DMS 273 (cell line): ENCODE measurements at regions not wholly inside any gene's neighbourhood (a gene's known extent, or its start where the extent isn't known, plus 50 kb on each side); places are given as distances from the start of the nearest gene placed in this dataset.

Source experiments
- DNase-seq: peaks from one replicate; lab custom pipeline; 2025; ENCODE audit not compliant: unreplicated experiment; lab: John Stamatoyannopoulos, UW

- DNase-seq, result no peak
Observed at GRCh38 chr7:91812388-91812787, 68.1 kb downstream of the MTERF1 start.

- no peak for DNase-seq
Observed at GRCh38 chr7:91814189-91814588, 66.3 kb downstream of the MTERF1 start.
